ENCODE measurements at regions not wholly inside any gene's neighbourhood (a gene's known extent, or its start where the extent isn't known, plus 50 kb on each side); places are given as distances from the start of the nearest gene placed in this dataset.
"Not testable (repeated sequence)": the region's sequence is repeated elsewhere in the genome, so short reads cannot be mapped to it uniquely, and the experiment has no call there.

- H3K36me3 ChIP-seq: no peaks in the 10 kb centered on the region
- H3K27me3 ChIP-seq (ENCODE audit: insufficient read depth, low read depth, severe bottlenecking): no peaks in the 10 kb centered on the region
- H3K27ac ChIP-seq: no peak overlapping the region
- DNase-seq: peak; percentile 8
- no peaks in the 10 kb centered on the region for H3K9me3 ChIP-seq (ENCODE audit: severe bottlenecking)
- no peak for TF ChIP-seq CTCF (IDR thresholded peaks at IDR 0.05; ENCODE audit: low read depth, low read length)
- H3K4me3 ChIP-seq (ENCODE audit: low read depth, low read length): no peak overlapping the region
Observed at GRCh38 chr3:81186412-81186811, 575.0 kb downstream of the GBE1 start.

- not testable (repeated sequence) for H3K36me3 ChIP-seq; H3K27me3 ChIP-seq (ENCODE audit: insufficient read depth, low read depth, severe bottlenecking); H3K27ac ChIP-seq; H3K9me3 ChIP-seq (ENCODE audit: severe bottlenecking); H3K4me3 ChIP-seq (ENCODE audit: low read depth, low read length); DNase-seq
Observed at GRCh38 chr3:81182086-81182875, 579.2 kb downstream of the GBE1 start.

- no peak overlapping the region for H3K4me3 ChIP-seq (ENCODE audit: low read depth, low read length)
- no peaks in the 10 kb centered on the region for H3K36me3 ChIP-seq
- no peaks in the 10 kb centered on the region for H3K9me3 ChIP-seq (ENCODE audit: severe bottlenecking)
- TF ChIP-seq CTCF (IDR thresholded peaks at IDR 0.05; ENCODE audit: low read depth, low read length): 0 out of 2 replicates have a peak, but pooled peaks have one; percentile 5
- no peak for DNase-seq
- H3K27ac ChIP-seq: no peak overlapping the region
- no peaks in the 10 kb centered on the region for H3K27me3 ChIP-seq (ENCODE audit: insufficient read depth, low read depth, severe bottlenecking)
Observed at GRCh38 chr3:81173514-81173913, 587.9 kb downstream of the GBE1 start.

GRCh38 chr3:81170298-81170697, 591.1 kb downstream of the GBE1 start:
- DNase-seq: no peak
- H3K4me3 ChIP-seq (ENCODE audit: low read depth, low read length): no peak overlapping the region
- H3K27ac ChIP-seq: no peak overlapping the region
- no peak for TF ChIP-seq CTCF (IDR thresholded peaks at IDR 0.05; ENCODE audit: low read depth, low read length)
- no peaks in the 10 kb centered on the region for H3K9me3 ChIP-seq (ENCODE audit: severe bottlenecking)
- no peaks in the 10 kb centered on the region for H3K27me3 ChIP-seq (ENCODE audit: insufficient read depth, low read depth, severe bottlenecking)
- H3K36me3 ChIP-seq: no peaks in the 10 kb centered on the region

- Histone ChIP-seq H3K27ac (no peak overlapping the region), H3K36me3 (no peaks in the 10 kb centered on the region), H3K27me3 (ENCODE audit: insufficient read depth, low read depth, severe bottlenecking) (no peaks in the 10 kb centered on the region), H3K4me3 (ENCODE audit: low read depth, low read length) (no peak overlapping the region), H3K9me3 (ENCODE audit: severe bottlenecking) (no peaks in the 10 kb centered on the region)
- no peak for DNase-seq
- no peak for TF ChIP-seq CTCF (IDR thresholded peaks at IDR 0.05; ENCODE audit: low read depth, low read length)
Observed at GRCh38 chr3:81164806-81165205, 596.6 kb downstream of the GBE1 start.

GRCh38 chr3:81161851-81162250, 599.6 kb downstream of the GBE1 start:
- TF ChIP-seq CTCF (IDR thresholded peaks at IDR 0.05; ENCODE audit: low read depth, low read length): no peak
- Histone ChIP-seq H3K9me3 (ENCODE audit: severe bottlenecking) (no peaks in the 10 kb centered on the region), H3K36me3 (no peaks in the 10 kb centered on the region), H3K27ac (no peak overlapping the region), H3K27me3 (ENCODE audit: insufficient read depth, low read depth, severe bottlenecking) (no peaks in the 10 kb centered on the region), H3K4me3 (ENCODE audit: low read depth, low read length) (no peak overlapping the region)
- DNase-seq: no peak
